SK-N-SH (cell line): ENCODE measurements at regions not wholly inside any gene's neighbourhood (a gene's known extent, or its start where the extent isn't known, plus 50 kb on each side); places are given as distances from the start of the nearest gene placed in this dataset.
"Not testable (repeated sequence)": the region's sequence is repeated elsewhere in the genome, so short reads cannot be mapped to it uniquely, and the experiment has no call there.

Source experiments
- CTCF ChIA-PET: fragments of 300-600, 350-600 bp; formaldehyde crosslinking; extraction: SDS; loops from one replicate; lab custom pipeline; 2021; lab: Yijun Ruan, JAX
- POLR2A ChIA-PET: fragments of 350-600 bp; sonication (Branson Sonifier 250); formaldehyde crosslinking; extraction: SDS; loops from one replicate; lab custom pipeline; 2020; ENCODE audit warnings: antibody characterized with exemption, inconsistent platforms; lab: Yijun Ruan, JAX
- DNase-seq: peaks from one replicate; pipeline ENCODE4 v3.0.0; 2012
- H2AFZ ChIP-seq: fragments of 200-600 bp; sonication (generic); 2 replicates; pipeline ENCODE4 v1.8.1; 2016; ENCODE audit warnings: antibody characterized with exemption, mild to moderate bottlenecking, low read depth
- H3F3A ChIP-seq: fragments of 200-600 bp; sonication (generic); replicated peaks from 2 replicates; pipeline ENCODE3; 2016; ENCODE audit warnings: antibody characterized with exemption, mild to moderate bottlenecking; ENCODE audit not compliant: insufficient read depth
- H3K27ac ChIP-seq, 2 experiments: fragments of 200-500 bp in 1 of 2; fragments of 200-600 bp in 1 of 2; sonication (Bioruptor generic) in 1 of 2; sonication (generic), shearing (Covaris generic) in 1 of 2; 2 replicates each; pipeline versions ENCODE4 v1.5.1 to v1.6.1; 2014 to 2016; ENCODE audit warnings: low read depth in 2 of 2, inconsistent platforms in 1 of 2, low read length in 1 of 2, mild to moderate bottlenecking in 1 of 2, mixed read lengths in 1 of 2
- H3K27me3 ChIP-seq: fragments of 200-600 bp; sonication (generic), shearing (Covaris generic); 2 replicates; pipeline ENCODE4 v1.6.1; 2016; ENCODE audit warnings: mixed run types; ENCODE audit not compliant: insufficient read depth
- H3K36me3 ChIP-seq, 2 experiments: fragments of 200-500 bp in 1 of 2; fragments of 200-600 bp in 1 of 2; sonication (Bioruptor generic) in 1 of 2; sonication (generic) in 1 of 2; replicated peaks in 1 of 2; 2 replicates each; pipeline versions ENCODE3 to v1.5.1; 2014 to 2016; ENCODE audit warnings: low read length in 1 of 2, mild to moderate bottlenecking in 1 of 2; ENCODE audit not compliant: insufficient read depth in 2 of 2, control insufficient read depth in 1 of 2
- H3K4me1 ChIP-seq, 2 experiments: fragments of 200-500 bp in 1 of 2; fragments of 200-600 bp in 1 of 2; sonication (Bioruptor generic) in 1 of 2; sonication (generic), shearing (Covaris generic) in 1 of 2; 2 replicates each; pipeline versions ENCODE4 v1.5.1 to v1.6.1; 2014 to 2016; ENCODE audit warnings: low read depth in 1 of 2, low read length in 1 of 2, mixed run types in 1 of 2; ENCODE audit not compliant: insufficient read depth in 2 of 2, control insufficient read depth in 1 of 2
- H3K4me2 ChIP-seq: fragments of 200-600 bp; sonication (generic), shearing (Covaris generic); 2 replicates; pipeline ENCODE4 v1.6.1; 2017; ENCODE audit warnings: mixed run types
- H3K4me3 ChIP-seq, 2 experiments: fragments of 200-500 bp in 1 of 2; fragments of 200-600 bp in 1 of 2; sonication (Bioruptor generic) in 1 of 2; sonication (generic), shearing (Covaris generic) in 1 of 2; 2 replicates each; pipeline versions ENCODE4 v1.5.1 to v1.8.1; 2014 to 2016; ENCODE audit warnings: low read depth in 2 of 2, inconsistent platforms in 1 of 2, low read length in 1 of 2, mild to moderate bottlenecking in 1 of 2, mixed read lengths in 1 of 2, moderate library complexity in 1 of 2
- H3K79me2 ChIP-seq: fragments of 200-600 bp; sonication (generic); 2 replicates; pipeline ENCODE4 v1.8.1; 2017; ENCODE audit warnings: mild to moderate bottlenecking; ENCODE audit not compliant: insufficient read depth
- H3K9ac ChIP-seq: fragments of 200-600 bp; sonication (generic); 2 replicates; pipeline ENCODE4 v1.6.1; 2017; ENCODE audit warnings: mixed run types
- H3K9me2 ChIP-seq: fragments of 200-600 bp; sonication (generic); 2 replicates; pipeline ENCODE4 v1.6.1; 2017; ENCODE audit warnings: mixed run types
- H3K9me3 ChIP-seq: fragments of 200-600 bp; sonication (generic); 2 replicates; pipeline ENCODE4 v1.6.1; 2017; ENCODE audit warnings: mixed run types, mild to moderate bottlenecking, moderate library complexity
- H4K20me1 ChIP-seq: fragments of 200-600 bp; sonication (generic); 2 replicates; pipeline ENCODE4 v1.6.1; 2017; ENCODE audit warnings: mild to moderate bottlenecking, mixed run types; ENCODE audit not compliant: insufficient read depth
- CTCF ChIP-seq: fragments of 200-600 bp; sonication (generic); IDR thresholded peaks from 2 replicates; pipeline ENCODE4 v1.6.1; 2017; ENCODE audit warnings: antibody characterized with exemption, mild to moderate bottlenecking, moderate library complexity
- ELF1 ChIP-seq: IDR thresholded peaks from 2 replicates; pipeline ENCODE4 v1.4.0; 2012
- EZH2phosphoT487 ChIP-seq: fragments of 200-600 bp; sonication (generic); IDR thresholded peaks from 2 replicates; pipeline ENCODE4 v1.6.1; 2017; ENCODE audit warnings: low read depth, mixed run types, mild to moderate bottlenecking, antibody characterized with exemption, moderate library complexity, borderline replicate concordance
- GABPA ChIP-seq: IDR thresholded peaks from 2 replicates; pipeline ENCODE4 v1.4.0; 2012; ENCODE audit warnings: low read depth, mild to moderate bottlenecking
- GATA2 ChIP-seq: sonication (generic); formaldehyde crosslinking; IDR thresholded peaks from 2 replicates; pipeline ENCODE4 v1.5.0; 2020; ENCODE audit warnings: mild to moderate bottlenecking, missing genetic modification reagents
- IRF3 ChIP-seq: fragments of 150-350 bp; IDR thresholded peaks from 2 replicates; pipeline ENCODE4 v1.6.1; 2016; ENCODE audit warnings: mild to moderate bottlenecking, low read depth, low read length
- JUND ChIP-seq: IDR thresholded peaks from 2 replicates; pipeline ENCODE4 v1.4.0; 2012
- MAX ChIP-seq: IDR thresholded peaks from 2 replicates; pipeline ENCODE4 v1.4.0; 2012; ENCODE audit warnings: low read depth
- NRF1 ChIP-seq: IDR thresholded peaks from 2 replicates; pipeline ENCODE4 v1.6.1; 2012; ENCODE audit warnings: low read depth, mild to moderate bottlenecking, low read length
- RFX5 ChIP-seq: IDR thresholded peaks from 2 replicates; pipeline ENCODE4 v1.6.1; 2012; ENCODE audit warnings: mild to moderate bottlenecking, improper control_type of control experiment, low read length
- RXRA ChIP-seq: IDR thresholded peaks from 2 replicates; pipeline ENCODE4 v1.4.0; 2012; ENCODE audit warnings: low read depth, mild to moderate bottlenecking, borderline replicate concordance
- SIN3A ChIP-seq: IDR thresholded peaks from 2 replicates; pipeline ENCODE4 v1.6.1; 2012; ENCODE audit warnings: low read depth, mild to moderate bottlenecking, low read length, moderate library complexity, borderline replicate concordance
- TEAD4 ChIP-seq: IDR thresholded peaks from 2 replicates; pipeline ENCODE4 v1.4.0; 2012; ENCODE audit warnings: mild to moderate bottlenecking, borderline replicate concordance; ENCODE audit not compliant: insufficient read depth
- USF2 ChIP-seq: fragments of 150-350 bp; IDR thresholded peaks from 2 replicates; pipeline ENCODE4 v1.6.1; 2017; ENCODE audit warnings: antibody characterized with exemption, low read length, low read depth, borderline replicate concordance
- YY1 ChIP-seq: IDR thresholded peaks from 2 replicates; pipeline ENCODE4 v1.4.0; 2012; ENCODE audit warnings: low read depth, mild to moderate bottlenecking
- ZBTB33 ChIP-seq: IDR thresholded peaks from 2 replicates; pipeline ENCODE4 v1.4.0; 2012; ENCODE audit warnings: low read depth, borderline replicate concordance
- WGBS: methylation state at CpG from one replicate; pipeline ENCODE4 v1.1.6; 2017; ENCODE audit warnings: low lambda C conversion rate; 5-methylcytosine and 5-hydroxymethylcytosine counted together
- TF ChIP-seq, protein P1 (sequence below): IDR thresholded peaks from 2 replicates; pipeline ENCODE4 v1.4.0; 2012; ENCODE audit warnings: low read depth, borderline replicate concordance

- CTCF ChIA-PET: no interaction called here
- H4K20me1 ChIP-seq: no peaks in the 10 kb centered on the region
- H2AFZ ChIP-seq: no peak overlapping the region
- H3K9me2 ChIP-seq: no peaks in the 10 kb centered on the region
- H3K27me3 ChIP-seq: no peaks in the 10 kb centered on the region
- POLR2A ChIA-PET: no interaction called here
- no peaks in the 10 kb centered on the region for H3K79me2 ChIP-seq
- no peak overlapping the region for H3K9ac ChIP-seq
- TF ChIP-seq IRF3: no peak
- no peak for TF ChIP-seq ELF1
- no peak for TF ChIP-seq YY1
- TF ChIP-seq GABPA: no peak
- no peak for TF ChIP-seq USF2
- TF ChIP-seq, protein P1, sequence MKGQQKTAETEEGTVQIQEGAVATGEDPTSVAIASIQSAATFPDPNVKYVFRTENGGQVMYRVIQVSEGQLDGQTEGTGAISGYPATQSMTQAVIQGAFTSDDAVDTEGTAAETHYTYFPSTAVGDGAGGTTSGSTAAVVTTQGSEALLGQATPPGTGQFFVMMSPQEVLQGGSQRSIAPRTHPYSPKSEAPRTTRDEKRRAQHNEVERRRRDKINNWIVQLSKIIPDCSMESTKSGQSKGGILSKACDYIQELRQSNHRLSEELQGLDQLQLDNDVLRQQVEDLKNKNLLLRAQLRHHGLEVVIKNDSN: no peak
- TF ChIP-seq ZBTB33: no peak
- no peak for TF ChIP-seq GATA2 (CRISPR knock-in tag)
- no peak for TF ChIP-seq CTCF
- TF ChIP-seq RFX5: no peak
- TF ChIP-seq NRF1: no peak
- no peak for TF ChIP-seq MAX
- no peak for TF ChIP-seq JUND
- no peak for TF ChIP-seq RXRA
- no peak for TF ChIP-seq EZH2phosphoT487
- TF ChIP-seq SIN3A: no peak
- no peak for TF ChIP-seq TEAD4
- no peak overlapping the region for H3K4me2 ChIP-seq
- no peak overlapping the region for H3K4me3 ChIP-seq
- no peaks in the 10 kb centered on the region for H3K36me3 ChIP-seq
- H3K9me3 ChIP-seq: no peaks in the 10 kb centered on the region
- H3F3A ChIP-seq: no peaks in the 10 kb centered on the region
- H3K27ac ChIP-seq: peak overlapping the region in 1 of 2 experiments; percentile 47; a peak in 2 of 4 replicates
- H3K4me1 ChIP-seq: no peaks in the 10 kb centered on the region; a peak in 1 of 4 replicates
- no peak for DNase-seq
Observed at GRCh38 chr21:28167366-28167765, 825.3 kb downstream of the LTN1 start.

GRCh38 chr21:28164519-28164918 is 828.2 kb downstream of the LTN1 start:
- CTCF ChIA-PET, DNase-seq: not testable (repeated sequence)

DNA sequence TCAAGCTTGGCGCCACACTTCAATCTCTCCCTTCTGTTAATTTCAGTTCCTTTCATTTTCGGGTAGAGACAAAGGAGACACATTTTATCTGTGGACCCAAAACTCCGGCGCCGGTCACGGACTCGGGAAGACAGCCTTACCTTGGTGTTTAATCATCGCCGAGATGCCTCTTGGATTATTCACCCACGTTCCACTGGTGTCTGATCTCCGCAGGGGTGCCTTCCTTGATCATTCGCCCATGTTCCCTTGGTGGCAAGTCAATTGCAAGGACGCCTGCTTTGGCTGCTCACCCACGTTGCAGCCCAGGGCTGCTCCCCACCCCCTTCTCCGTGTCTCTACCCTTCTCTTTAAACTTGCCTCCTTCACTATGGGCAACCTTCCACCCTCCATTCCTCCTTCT is 830.6 kb downstream of the LTN1 start:
- POLR2A ChIA-PET, H3K9me2 ChIP-seq, DNase-seq, H3K27ac ChIP-seq, H3K36me3 ChIP-seq, H3F3A ChIP-seq, H3K4me1 ChIP-seq, H3K4me2 ChIP-seq, H3K4me3 ChIP-seq, CTCF ChIA-PET, H3K27me3 ChIP-seq, H2AFZ ChIP-seq, H3K79me2 ChIP-seq, H4K20me1 ChIP-seq, H3K9me3 ChIP-seq, H3K9ac ChIP-seq: not testable (repeated sequence)
- WGBS: 80% methylated on average over 15 of the region's 15 CpGs

More at GRCh38 chr21:28164519-28164918, 828.2 kb downstream of the LTN1 start:
- H3K27ac ChIP-seq, H3K36me3 ChIP-seq, H3K4me3 ChIP-seq, H2AFZ ChIP-seq, H3F3A ChIP-seq, H3K4me1 ChIP-seq, H3K4me2 ChIP-seq, POLR2A ChIA-PET, H3K9me3 ChIP-seq, H3K9ac ChIP-seq, H3K79me2 ChIP-seq, H3K27me3 ChIP-seq, H4K20me1 ChIP-seq, H3K9me2 ChIP-seq: not testable (repeated sequence)
- 76% methylated on average over 9 of the region's 9 CpGs for WGBS
